RKO (cell line): ENCODE measurements at regions not wholly inside any gene's neighbourhood (a gene's known extent, or its start where the extent isn't known, plus 50 kb on each side); places are given as distances from the start of the nearest gene placed in this dataset.

Experiments used
- DNase-seq: peaks from one replicate; pipeline ENCODE4 v3.0.0-alpha.2; 2016; ENCODE audit warnings: low spot score

GRCh38 chr6:4008324-4009047 lies 70.5 kb downstream of the FAM217A start:
- DNase-seq = peak; percentile 85

GRCh38 chr6:4009486-4009885 lies 69.5 kb downstream of the FAM217A start:
- no peak for DNase-seq

- no peak for DNase-seq
Measured at GRCh38 chr6:4010048-4010447, 68.9 kb downstream of the FAM217A start.

- no peak for DNase-seq
Measured at GRCh38 chr6:4010689-4011090, 68.2 kb downstream of the FAM217A start.

GRCh38 chr6:4012826-4013225 lies 66.1 kb downstream of the FAM217A start:
- no peak for DNase-seq

GRCh38 chr6:4017058-4017739 lies 61.7 kb downstream of the FAM217A start:
- peak; percentile 53 for DNase-seq

GRCh38 chr6:4017834-4018170 lies 61.1 kb downstream of the FAM217A start:
- DNase-seq = peak; percentile 72

- DNase-seq = peak; percentile 97
Measured at GRCh38 chr6:4018171-4018923, 60.6 kb downstream of the FAM217A start.
